Ovary (tissue), 3 donors: ENCODE measurements at regions not wholly inside any gene's neighbourhood (a gene's known extent, or its start where the extent isn't known, plus 50 kb on each side); places are given as distances from the start of the nearest gene placed in this dataset.

Experiments
- CTCF ChIP-seq, 3 donors: fragments of 450-650 bp in 2 of 3; fragments of 200-600 bp in 1 of 3; IDR thresholded peaks; one replicate each; pipeline versions ENCODE4 v1.5.1 to v1.8.0; 2016 to 2022; ENCODE audit warnings: antibody characterized with exemption in 3 of 3, mild to moderate bottlenecking in 1 of 3
- EP300 ChIP-seq: sonication (generic); formaldehyde crosslinking; IDR thresholded peaks from one replicate; pipeline ENCODE4 v1.6.1; 2017; ENCODE audit warnings: antibody characterized with exemption
- POLR2A ChIP-seq: fragments of 450-650 bp; IDR thresholded peaks from one replicate; pipeline ENCODE4 v1.6.1; 2017; ENCODE audit warnings: antibody characterized with exemption, mild to moderate bottlenecking, moderate library complexity
- donor health status: DM: no; HTN: no; CAD: no.

GRCh38 chr15:36347272-36347858 lies 232.1 kb upstream of the CDIN1 start:
- TF ChIP-seq CTCF (IDR thresholded peaks at IDR 0.05) (no peak), POLR2A (no peak), EP300 (no peak)
